Caco-2 (cell line): ENCODE measurements at regions not wholly inside any gene's neighbourhood (a gene's known extent, or its start where the extent isn't known, plus 50 kb on each side); places are given as distances from the start of the nearest gene placed in this dataset.

ENCODE experiments used
- BruUV-seq: library from RNA; stranded (reverse); fragments of 400-500 nt; replicated peaks from 2 replicates; lab custom pipeline; 2021; lab: Mats Ljungman, UMichigan
- CTCF ChIA-PET: fragments of 300-600 bp; sonication (Branson Sonifier 250); formaldehyde crosslinking; loops from one replicate; lab custom pipeline; 2022; ENCODE audit warnings: antibody characterized with exemption; lab: Charles Lee
- POLR2A ChIA-PET: fragments of 300-600 bp; sonication (Branson Sonifier 250); formaldehyde crosslinking; loops from one replicate; lab custom pipeline; 2022; ENCODE audit warnings: antibody characterized with exemption; lab: Charles Lee
- DNase-seq, 2 experiments: peaks; one replicate each; pipeline versions ENCODE4 v3.0.0 to v3.0.0-alpha.2; 2020 to 2022
- H3K27me3 ChIP-seq: replicated peaks from 2 replicates; pipeline ENCODE4 v1.6.0; 2011; ENCODE audit warnings: low read length; ENCODE audit not compliant: control insufficient read depth, insufficient read depth
- H3K36me3 ChIP-seq: 2 replicates; pipeline ENCODE4 v1.5.1; 2011; ENCODE audit warnings: low read length; ENCODE audit not compliant: control insufficient read depth, insufficient read depth
- H3K4me1 ChIP-seq: fragments of 250-450 bp; sonication (Bioruptor Pico); 2 replicates; pipeline ENCODE4 v1.5.1; 2020; ENCODE audit warnings: mild to moderate bottlenecking
- H3K4me3 ChIP-seq: 2 replicates; pipeline ENCODE4 v1.5.1; 2011; ENCODE audit warnings: low read depth, mild to moderate bottlenecking, control low read depth, low read length
- H3K9me3 ChIP-seq: fragments of 250-450 bp; sonication (Bioruptor Pico); 2 replicates; pipeline ENCODE4 v1.5.1; 2020; ENCODE audit warnings: mild to moderate bottlenecking, moderate library complexity
- H3K27ac Mint-ChIP-seq: one replicate; pipeline ENCODE4 v1.8.0; 2022; ENCODE audit warnings: mixed read lengths; ENCODE audit not compliant: unreplicated experiment
- H3K27me3 Mint-ChIP-seq: one replicate; pipeline ENCODE4 v1.8.0; 2022; ENCODE audit warnings: mixed read lengths; ENCODE audit not compliant: insufficient read depth, unreplicated experiment
- H3K36me3 Mint-ChIP-seq: one replicate; pipeline ENCODE4 v1.8.0; 2022; ENCODE audit warnings: mild to moderate bottlenecking, mixed read lengths; ENCODE audit not compliant: insufficient read depth, unreplicated experiment
- H3K4me1 Mint-ChIP-seq: one replicate; pipeline ENCODE4 v1.8.0; 2022; ENCODE audit warnings: low read depth, mixed read lengths; ENCODE audit not compliant: unreplicated experiment
- H3K4me3 Mint-ChIP-seq: one replicate; pipeline ENCODE4 v1.8.0; 2022; ENCODE audit warnings: mild to moderate bottlenecking, moderate library complexity, mixed read lengths; ENCODE audit not compliant: unreplicated experiment
- H3K9me3 Mint-ChIP-seq: one replicate; pipeline ENCODE4 v1.8.0; 2022; ENCODE audit warnings: mixed read lengths; ENCODE audit not compliant: unreplicated experiment
- CTCF ChIP-seq, 2 experiments: fragments of 200-600 bp in 1 of 2; IDR thresholded peaks; 1 replicate in 1 of 2; 2 replicates in 1 of 2; pipeline versions ENCODE4 v1.5.1 to v1.8.0; 2011 to 2022; ENCODE audit warnings: antibody characterized with exemption in 1 of 2, control low read depth in 1 of 2, inconsistent platforms in 1 of 2, low read depth in 1 of 2, low read length in 1 of 2, mild to moderate bottlenecking in 1 of 2, moderate library complexity in 1 of 2; ENCODE audit not compliant: insufficient read depth in 1 of 2, severe bottlenecking in 1 of 2, unreplicated experiment in 1 of 2
- intact Hi-C: fragments of 100-400 bp; cut with micrococcal nuclease; formaldehyde crosslinking; loops from one replicate; pipeline ENCODE4 v1.10.0; 2022; ENCODE audit not compliant: unreplicated experiment

- Histone ChIP-seq H3K4me1 (peaks cover 26% of the 10 kb centered on the region), H3K27me3 (no peaks in the 10 kb centered on the region), H3K9me3 (no peaks in the 10 kb centered on the region), H3K36me3 (no peaks in the 10 kb centered on the region), H3K4me3 (no peak overlapping the region)
- ChIA-PET CTCF (no interaction called here), POLR2A (no interaction called here)
- no TSS peak for BruUV-seq
- Mint-ChIP-seq H3K36me3 (no peaks in the 10 kb centered on the region), H3K4me1 (peaks cover 49% of the 10 kb centered on the region), H3K4me3 (no peak overlapping the region), H3K27me3 (no peaks in the 10 kb centered on the region), H3K27ac (peak overlapping the region; percentile 45), H3K9me3 (no peaks in the 10 kb centered on the region)
- intact Hi-C loops = no loop called here
- TF ChIP-seq CTCF (IDR thresholded peaks at IDR 0.05; ENCODE audit: insufficient read depth in 1 of 2, low read depth in 1 of 2, low read length in 1 of 2, severe bottlenecking in 1 of 2, unreplicated experiment in 1 of 2) = no peak
- no peak for DNase-seq
These were observed 115.3 kb upstream of the C1QTNF9B start for GRCh38 chr13:24012648-24013047.

- Mint-ChIP-seq H3K27ac (peak overlapping the region; percentile 45), H3K4me3 (no peak overlapping the region), H3K4me1 (peaks cover 44% of the 10 kb centered on the region), H3K9me3 (no peaks in the 10 kb centered on the region), H3K27me3 (no peaks in the 10 kb centered on the region), H3K36me3 (no peaks in the 10 kb centered on the region)
- ChIA-PET POLR2A (no interaction called here), CTCF (no interaction called here)
- intact Hi-C loops = no loop called here
- peaks cover 20% of the 10 kb centered on the region for H3K4me1 ChIP-seq
- no peak for DNase-seq
- H3K4me3 ChIP-seq = no peak overlapping the region
- no peaks in the 10 kb centered on the region for H3K9me3 ChIP-seq
- no peak for TF ChIP-seq CTCF (IDR thresholded peaks at IDR 0.05; ENCODE audit: insufficient read depth in 1 of 2, low read depth in 1 of 2, low read length in 1 of 2, severe bottlenecking in 1 of 2, unreplicated experiment in 1 of 2)
- BruUV-seq = no TSS peak
- H3K27me3 ChIP-seq = no peaks in the 10 kb centered on the region
- no peaks in the 10 kb centered on the region for H3K36me3 ChIP-seq
These were observed 115.9 kb upstream of the C1QTNF9B start for GRCh38 chr13:24013189-24013588.

- CTCF ChIA-PET = interaction anchor here (0.6 kb wide), 1 partner anchor 371 kb away, joined by 3 read pairs; no protein-coding TSS in a partner anchor
- no peak overlapping the region for H3K27ac Mint-ChIP-seq
- H3K27me3 Mint-ChIP-seq = no peaks in the 10 kb centered on the region
- no peaks in the 10 kb centered on the region for H3K36me3 Mint-ChIP-seq
- no peak overlapping the region for H3K4me3 Mint-ChIP-seq
- TF ChIP-seq CTCF (IDR thresholded peaks at IDR 0.05; ENCODE audit: insufficient read depth in 1 of 2, low read depth in 1 of 2, low read length in 1 of 2, severe bottlenecking in 1 of 2, unreplicated experiment in 1 of 2) = no peak
- Histone ChIP-seq H3K36me3 (no peaks in the 10 kb centered on the region), H3K4me3 (no peak overlapping the region), H3K4me1 (no peaks in the 10 kb centered on the region; the same call in 1 of the 2 replicates), H3K27me3 (no peaks in the 10 kb centered on the region), H3K9me3 (no peaks in the 10 kb centered on the region)
- no TSS peak for BruUV-seq
- H3K4me1 Mint-ChIP-seq = peaks cover 15% of the 10 kb centered on the region
- intact Hi-C loops = no loop called here
- H3K9me3 Mint-ChIP-seq = no peaks in the 10 kb centered on the region
- POLR2A ChIA-PET = no interaction called here
- DNase-seq = no peak
These were observed 118.7 kb upstream of the C1QTNF9B start for GRCh38 chr13:24016046-24016445.
